ENCODE measurements at regions not wholly inside any gene's neighbourhood (a gene's known extent, or its start where the extent isn't known, plus 50 kb on each side); places are given as distances from the start of the nearest gene placed in this dataset.

- TF ChIP-seq CTCF (IDR thresholded peaks at IDR 0.05; ENCODE audit: low read depth, low read length, missing input control) = no peak
- TF ChIP-seq TAF1 (conservative IDR thresholded peaks at IDR 0.05) = no peak
- TF ChIP-seq ATF3 (IDR thresholded peaks at IDR 0.05) = no peak
- TF ChIP-seq HNF4G (IDR thresholded peaks at IDR 0.05) = no peak
- TF ChIP-seq RAD21 (IDR thresholded peaks at IDR 0.05) = no peak
- TF ChIP-seq REST (IDR thresholded peaks at IDR 0.05) = no peak
- TF ChIP-seq YY1 (IDR thresholded peaks at IDR 0.05) = no peak
- TF ChIP-seq EGR1 (IDR thresholded peaks at IDR 0.05; ENCODE audit: low read depth in 2 of 2) = no peak
- no peak for TF ChIP-seq SP1 (IDR thresholded peaks at IDR 0.05)
- TF ChIP-seq MAX (IDR thresholded peaks at IDR 0.05) = no peak
Observed at GRCh38 chrX:39175418-39176057, 374.3 kb downstream of the MID1IP1 start.
